T-helper 17 cell (primary cell): ENCODE measurements at regions not wholly inside any gene's neighbourhood (a gene's known extent, or its start where the extent isn't known, plus 50 kb on each side); places are given as distances from the start of the nearest gene placed in this dataset.

Experiments
- ATAC-seq: fragments of 150-1000 bp; cut with Tn5 transposase; 2 replicates; pipeline ENCODE4 v1.10.0; 2021; ENCODE audit warnings: mild to moderate bottlenecking, moderate library complexity
- DNase-seq, 3 donors: peaks; one replicate each; pipeline versions ENCODE4 v3.0.0 to v3.0.0-alpha.2; 2020 to 2021
- H3K9me3 ChIP-seq: one replicate; pipeline ENCODE4 v1.7.0; 2013; ENCODE audit warnings: low read length, mild to moderate bottlenecking; ENCODE audit not compliant: control insufficient read depth, poor library complexity, severe bottlenecking
- H3K27ac Mint-ChIP-seq: one replicate; pipeline ENCODE4 v1.8.0; 2022; ENCODE audit warnings: mild to moderate bottlenecking, moderate library complexity, mixed read lengths
- H3K27me3 Mint-ChIP-seq: one replicate; pipeline ENCODE4 v1.8.0; 2022; ENCODE audit warnings: mixed read lengths
- H3K36me3 Mint-ChIP-seq: one replicate; pipeline ENCODE4 v1.8.0; 2022; ENCODE audit warnings: low read depth, mixed read lengths
- H3K4me1 Mint-ChIP-seq: one replicate; pipeline ENCODE4 v1.8.0; 2022; ENCODE audit warnings: mild to moderate bottlenecking, mixed read lengths
- H3K4me3 Mint-ChIP-seq: one replicate; pipeline ENCODE4 v1.8.0; 2022; ENCODE audit warnings: mild to moderate bottlenecking, moderate library complexity, mixed read lengths

GRCh38 chr13:43990829-43991228 lies 111.1 kb downstream of the LACC1 start:
- Mint-ChIP-seq H3K4me1 (no peaks in the 10 kb centered on the region), H3K4me3 (no peak overlapping the region), H3K27me3 (peaks cover 17% of the 10 kb centered on the region), H3K27ac (no peak overlapping the region), H3K36me3 (no peaks in the 10 kb centered on the region)
- peaks cover 2% of the 10 kb centered on the region for H3K9me3 ChIP-seq
- ATAC-seq (no peak), DNase-seq (no peak)

- Mint-ChIP-seq H3K36me3 (no peaks in the 10 kb centered on the region), H3K27ac (no peak overlapping the region), H3K4me3 (no peak overlapping the region), H3K27me3 (peaks cover 8% of the 10 kb centered on the region), H3K4me1 (no peaks in the 10 kb centered on the region)
- ATAC-seq (no peak), DNase-seq (no peak)
- H3K9me3 ChIP-seq: peaks cover 2% of the 10 kb centered on the region
Observed at GRCh38 chr13:43991773-43992201, 112.1 kb downstream of the LACC1 start.

- no peak for DNase-seq
- H3K9me3 ChIP-seq: peaks cover 2% of the 10 kb centered on the region
- peaks cover 6% of the 10 kb centered on the region for H3K27me3 Mint-ChIP-seq
- H3K27ac Mint-ChIP-seq: no peak overlapping the region
- H3K36me3 Mint-ChIP-seq: no peaks in the 10 kb centered on the region
- no peak for ATAC-seq
- no peaks in the 10 kb centered on the region for H3K4me1 Mint-ChIP-seq
- H3K4me3 Mint-ChIP-seq: no peak overlapping the region
Observed at GRCh38 chr13:43992211-43992610, 112.5 kb downstream of the LACC1 start.

GRCh38 chr13:43994999-43995859 lies 115.5 kb downstream of the LACC1 start:
- Mint-ChIP-seq H3K4me3 (no peak overlapping the region), H3K36me3 (no peaks in the 10 kb centered on the region), H3K4me1 (no peaks in the 10 kb centered on the region), H3K27me3 (peaks cover 7% of the 10 kb centered on the region), H3K27ac (no peak overlapping the region)
- ATAC-seq (no peak), DNase-seq (no peak)
- peaks cover 2% of the 10 kb centered on the region for H3K9me3 ChIP-seq

GRCh38 chr13:43996221-43996620 lies 116.5 kb downstream of the LACC1 start:
- H3K9me3 ChIP-seq: peaks cover 2% of the 10 kb centered on the region
- Mint-ChIP-seq H3K4me1 (no peaks in the 10 kb centered on the region), H3K36me3 (no peaks in the 10 kb centered on the region), H3K27ac (no peak overlapping the region), H3K4me3 (no peak overlapping the region), H3K27me3 (peaks cover 11% of the 10 kb centered on the region)
- no peak for ATAC-seq
- DNase-seq: no peak

- peaks cover 38% of the 10 kb centered on the region for H3K27me3 Mint-ChIP-seq
- H3K36me3 Mint-ChIP-seq: no peaks in the 10 kb centered on the region
Observed at GRCh38 chr13:44003481-44003880, 123.8 kb downstream of the LACC1 start.

GRCh38 chr13:44004878-44005277 lies 125.2 kb downstream of the LACC1 start:
- no peak overlapping the region for H3K4me3 Mint-ChIP-seq
- ATAC-seq (no peak), DNase-seq (no peak)
- H3K9me3 ChIP-seq: no peaks in the 10 kb centered on the region
- no peak overlapping the region for H3K27ac Mint-ChIP-seq
- no peaks in the 10 kb centered on the region for H3K36me3 Mint-ChIP-seq
- no peaks in the 10 kb centered on the region for H3K4me1 Mint-ChIP-seq
- peaks cover 34% of the 10 kb centered on the region for H3K27me3 Mint-ChIP-seq

More at GRCh38 chr13:44003481-44003880, 123.8 kb downstream of the LACC1 start:
- no peaks in the 10 kb centered on the region for H3K9me3 ChIP-seq
- Mint-ChIP-seq H3K4me3 (no peak overlapping the region), H3K27ac (no peak overlapping the region), H3K4me1 (no peaks in the 10 kb centered on the region)
- ATAC-seq: no peak
- DNase-seq: no peak

GRCh38 chr13:44007451-44007850 lies 127.7 kb downstream of the LACC1 start:
- H3K4me1 Mint-ChIP-seq: no peaks in the 10 kb centered on the region
- ATAC-seq (no peak), DNase-seq (no peak)
- H3K27ac Mint-ChIP-seq: no peak overlapping the region
- no peaks in the 10 kb centered on the region for H3K36me3 Mint-ChIP-seq
- no peak overlapping the region for H3K4me3 Mint-ChIP-seq
- H3K9me3 ChIP-seq: no peaks in the 10 kb centered on the region
- H3K27me3 Mint-ChIP-seq: peaks cover 28% of the 10 kb centered on the region

GRCh38 chr13:44011036-44011435 lies 131.3 kb downstream of the LACC1 start:
- DNase-seq (no peak), ATAC-seq (no peak)
- H3K4me1 Mint-ChIP-seq: no peaks in the 10 kb centered on the region
- H3K27me3 Mint-ChIP-seq: peaks cover 5% of the 10 kb centered on the region
- H3K4me3 Mint-ChIP-seq: no peak overlapping the region
- H3K36me3 Mint-ChIP-seq: peaks cover 3% of the 10 kb centered on the region
- no peak overlapping the region for H3K27ac Mint-ChIP-seq
- no peaks in the 10 kb centered on the region for H3K9me3 ChIP-seq

GRCh38 chr13:44012910-44013757 lies 133.4 kb downstream of the LACC1 start:
- Mint-ChIP-seq H3K4me3 (no peak overlapping the region), H3K27ac (no peak overlapping the region), H3K36me3 (peaks cover 3% of the 10 kb centered on the region), H3K4me1 (peaks cover 2% of the 10 kb centered on the region), H3K27me3 (peaks cover 5% of the 10 kb centered on the region)
- DNase-seq (no peak), ATAC-seq (no peak)
- no peaks in the 10 kb centered on the region for H3K9me3 ChIP-seq

- no peak overlapping the region for H3K27ac Mint-ChIP-seq
- no peak overlapping the region for H3K4me3 Mint-ChIP-seq
- H3K36me3 Mint-ChIP-seq: peaks cover 3% of the 10 kb centered on the region
- no peak for ATAC-seq
- no peaks in the 10 kb centered on the region for H3K9me3 ChIP-seq
- no peak for DNase-seq
- H3K27me3 Mint-ChIP-seq: peaks cover 5% of the 10 kb centered on the region
- H3K4me1 Mint-ChIP-seq: peaks cover 2% of the 10 kb centered on the region
Observed at GRCh38 chr13:44013758-44014291, 134.1 kb downstream of the LACC1 start.

GRCh38 chr13:44014501-44014900 lies 134.8 kb downstream of the LACC1 start:
- no peaks in the 10 kb centered on the region for H3K9me3 ChIP-seq
- peaks cover 2% of the 10 kb centered on the region for H3K4me1 Mint-ChIP-seq
- DNase-seq (no peak), ATAC-seq (no peak)
- H3K27ac Mint-ChIP-seq: no peak overlapping the region
- peaks cover 5% of the 10 kb centered on the region for H3K27me3 Mint-ChIP-seq
- H3K36me3 Mint-ChIP-seq: peaks cover 3% of the 10 kb centered on the region
- H3K4me3 Mint-ChIP-seq: no peak overlapping the region

- DNase-seq: no peak
- H3K27me3 Mint-ChIP-seq: peaks cover 5% of the 10 kb centered on the region
- no peaks in the 10 kb centered on the region for H3K9me3 ChIP-seq
- no peak for ATAC-seq
- H3K36me3 Mint-ChIP-seq: peaks cover 3% of the 10 kb centered on the region
- H3K27ac Mint-ChIP-seq: no peak overlapping the region
- H3K4me3 Mint-ChIP-seq: no peak overlapping the region
- peaks cover 2% of the 10 kb centered on the region for H3K4me1 Mint-ChIP-seq
Observed at GRCh38 chr13:44015118-44015517, 135.4 kb downstream of the LACC1 start.
